ENCODE measurements at regions not wholly inside any gene's neighbourhood (a gene's known extent, or its start where the extent isn't known, plus 50 kb on each side); places are given as distances from the start of the nearest gene placed in this dataset.

DNA sequence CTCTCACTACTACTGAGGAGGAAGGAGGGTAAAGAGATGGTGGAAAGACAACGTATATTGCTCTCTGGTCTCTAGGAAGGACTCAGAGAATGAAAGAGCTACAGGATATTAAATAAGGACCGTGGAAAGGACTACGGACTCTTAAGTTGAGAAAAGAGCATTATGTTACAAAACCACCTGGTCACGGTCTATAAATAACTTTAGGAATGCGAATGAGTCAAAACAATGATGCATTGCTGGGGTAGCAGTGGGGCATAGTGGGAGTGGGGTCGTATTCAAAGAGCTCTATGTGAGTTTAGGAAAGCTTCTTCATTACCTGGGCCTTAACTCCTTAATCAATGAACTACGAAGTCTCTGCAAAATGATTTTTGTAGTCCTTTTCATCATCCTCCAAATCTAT, 295.7 kb upstream of the SOX14 start:
- TF ChIP-seq GATA3 (IDR thresholded peaks at IDR 0.05; ENCODE audit: low read depth, low read length) (no peak), GATA2 (IDR thresholded peaks at IDR 0.05; ENCODE audit: low read depth, low read length) (no peak)

All from SH-SY5Y (cell line).